NCI-H1105 treated with DMSO at 0.1 percent for 48 hours (cell line): ENCODE measurements at regions not wholly inside any gene's neighbourhood (a gene's known extent, or its start where the extent isn't known, plus 50 kb on each side); places are given as distances from the start of the nearest gene placed in this dataset.

Experiments
- DNase-seq: peaks from one replicate; lab custom pipeline; 2025; lab: John Stamatoyannopoulos, UW

GRCh38 chr5:4570047-4570995, 569.8 kb upstream of the ADAMTS16 start:
- DNase-seq, result no peak

- no peak for DNase-seq
Measured at GRCh38 chr5:4571248-4571948, 568.7 kb upstream of the ADAMTS16 start.

DNA sequence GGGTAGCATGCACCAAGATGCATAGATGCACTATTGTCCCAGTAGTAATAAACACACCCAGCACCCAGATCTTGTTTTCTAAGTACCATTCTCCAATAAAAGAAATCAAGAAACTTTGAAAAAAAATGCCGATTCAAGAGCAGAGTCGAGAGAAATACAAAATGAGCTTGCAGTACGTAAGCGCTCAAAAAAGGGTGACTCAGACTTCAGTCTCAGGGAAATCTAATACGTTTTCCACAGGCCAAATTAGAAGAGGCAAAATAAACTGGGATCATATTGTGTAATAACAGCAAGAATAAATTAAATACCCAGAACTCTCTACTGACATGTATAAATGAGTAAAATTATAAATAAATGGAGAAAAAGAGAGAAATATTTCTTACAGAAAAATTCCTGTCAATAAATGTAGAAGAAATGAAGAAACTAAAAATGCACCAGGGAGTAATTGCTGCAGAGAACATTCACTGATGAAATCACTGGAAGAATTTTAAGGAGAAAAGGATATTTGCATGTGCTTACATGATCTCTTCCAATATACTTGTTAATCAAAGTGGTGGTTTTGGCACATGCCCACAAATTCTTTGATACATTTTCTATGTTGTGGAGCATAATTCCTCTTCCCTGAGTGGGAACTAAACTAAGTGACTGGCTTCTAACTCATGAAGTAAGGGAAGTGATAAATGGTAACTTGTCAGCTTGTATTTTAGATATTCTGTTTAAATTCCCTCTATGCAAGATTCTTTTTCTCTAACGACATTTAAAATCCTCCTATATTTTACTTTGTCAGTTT, 567.6 kb upstream of the ADAMTS16 start:
- DNase-seq, result no peak

DNA sequence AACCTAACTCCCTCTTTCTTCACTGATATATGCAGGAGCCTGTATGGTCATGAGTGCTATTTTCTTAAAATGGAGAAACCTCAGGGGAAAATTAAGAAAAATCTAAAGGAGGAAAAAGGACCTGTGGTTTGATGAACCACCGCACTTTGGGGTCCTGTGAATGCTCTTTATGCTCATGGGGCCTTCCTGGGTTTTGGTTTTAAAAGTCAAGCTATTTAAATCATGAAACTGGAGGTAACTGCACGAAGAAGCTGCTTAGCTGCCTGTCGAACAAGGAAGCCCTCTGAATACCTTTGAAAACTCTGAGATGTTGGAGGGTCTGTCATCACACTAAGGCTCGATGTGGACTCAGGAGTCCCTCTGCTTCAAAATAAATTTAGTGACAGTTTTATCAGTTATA, 564.5 kb upstream of the ADAMTS16 start:
- no peak for DNase-seq

- DNase-seq, result no peak
Measured at GRCh38 chr5:4576161-4576748, 563.9 kb upstream of the ADAMTS16 start.

DNA sequence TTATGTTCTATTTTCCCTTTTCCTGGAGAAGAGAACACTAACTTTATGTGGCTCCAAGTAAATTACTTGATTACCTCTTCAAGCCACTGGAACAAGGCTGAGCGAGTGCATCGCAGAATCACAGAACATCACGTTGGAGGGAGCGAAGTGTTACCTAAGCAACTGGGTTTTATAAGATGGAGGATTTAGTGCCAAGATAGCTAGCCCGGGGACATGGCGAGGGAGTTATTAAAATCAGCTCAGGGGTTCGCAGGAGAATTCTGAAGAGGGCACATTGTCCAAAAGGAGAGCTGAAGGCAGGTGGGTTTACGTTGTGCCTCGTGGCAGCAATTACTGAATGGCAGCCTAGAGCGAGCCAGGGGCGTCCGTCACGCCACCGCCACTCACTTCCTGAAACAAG, 563.2 kb upstream of the ADAMTS16 start:
- DNase-seq, result peak; percentile 82

DNA sequence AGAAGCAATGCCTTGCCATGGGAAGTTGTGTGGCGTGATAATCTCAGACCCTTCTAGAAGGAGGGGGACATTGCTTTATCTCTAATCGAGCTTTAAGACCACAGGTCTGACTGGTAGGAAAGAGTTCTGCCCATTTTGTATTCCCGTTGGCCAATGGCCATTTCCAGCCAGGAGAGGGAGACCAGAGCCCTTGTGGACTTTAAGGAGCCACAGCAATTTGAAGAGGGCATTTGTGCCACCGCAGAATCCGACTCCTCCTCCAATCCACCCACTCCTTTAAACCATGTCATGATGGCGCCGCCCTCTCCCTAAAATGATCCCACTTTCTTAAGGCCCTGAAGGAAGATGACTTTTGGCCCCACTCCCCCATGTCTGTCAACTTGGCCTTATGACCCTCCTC, 560.5 kb upstream of the ADAMTS16 start:
- no peak for DNase-seq

GRCh38 chr5:4580772-4581171, 559.4 kb upstream of the ADAMTS16 start:
- DNase-seq, result no peak

DNA sequence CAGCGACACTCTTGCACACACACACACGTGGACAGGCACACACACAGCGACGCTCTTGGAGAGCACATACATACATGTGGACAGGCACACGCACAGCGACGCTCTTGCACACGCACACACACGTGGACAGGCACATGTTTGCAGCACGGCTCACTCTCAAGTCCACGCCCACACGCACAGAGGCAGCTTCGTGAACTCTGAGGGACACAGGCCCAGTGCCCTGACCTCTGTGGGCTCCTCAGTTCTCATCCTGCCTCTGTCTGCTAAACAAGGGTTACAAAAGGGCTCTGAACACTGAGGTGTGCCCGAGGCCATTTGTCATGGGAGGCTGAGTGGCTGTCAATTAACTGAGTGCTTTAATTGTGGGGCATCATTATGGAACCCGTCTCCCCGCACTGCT, 558.8 kb upstream of the ADAMTS16 start:
- DNase-seq, result no peak

DNA sequence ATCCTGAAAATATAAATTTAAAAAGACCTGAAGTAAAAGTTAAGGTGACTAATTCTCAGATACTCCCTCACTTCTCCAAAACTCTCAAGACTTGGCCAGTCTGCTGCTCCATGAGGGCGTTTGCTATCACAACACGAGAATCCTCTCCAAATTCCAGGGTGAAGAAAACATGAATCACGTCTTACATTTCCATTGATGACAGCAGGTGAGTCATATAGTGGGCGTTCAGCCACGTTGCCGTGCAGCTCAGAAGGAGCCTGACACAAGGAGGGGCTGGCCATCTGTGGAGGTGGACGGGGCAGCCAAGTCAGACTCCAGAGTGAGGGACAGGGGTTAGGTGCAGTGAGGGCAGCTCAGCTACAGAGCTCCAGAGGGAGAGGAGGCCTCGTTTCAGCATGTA, 555.1 kb upstream of the ADAMTS16 start:
- DNase-seq, result no peak

DNA sequence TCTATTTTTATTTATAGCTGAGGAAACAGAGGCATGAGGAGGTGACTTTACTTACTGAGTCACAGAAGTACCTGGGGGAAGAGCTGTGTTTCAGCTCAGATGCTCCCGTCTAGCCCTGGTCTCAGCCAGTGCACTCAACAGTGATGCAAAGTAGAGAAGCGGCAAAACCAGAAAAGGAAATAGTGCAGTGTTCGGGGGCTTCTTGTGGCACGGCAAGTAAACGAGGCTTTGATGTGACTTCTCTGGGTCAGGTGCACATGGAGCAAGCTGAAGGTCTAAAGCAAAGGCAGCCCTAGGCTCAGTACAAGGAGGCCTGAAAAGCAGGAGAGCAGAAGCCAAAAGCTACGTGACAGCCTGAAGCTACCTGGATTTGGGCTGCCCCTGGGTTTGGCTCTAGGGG, 526.7 kb upstream of the ADAMTS16 start:
- DNase-seq, result no peak

DNA sequence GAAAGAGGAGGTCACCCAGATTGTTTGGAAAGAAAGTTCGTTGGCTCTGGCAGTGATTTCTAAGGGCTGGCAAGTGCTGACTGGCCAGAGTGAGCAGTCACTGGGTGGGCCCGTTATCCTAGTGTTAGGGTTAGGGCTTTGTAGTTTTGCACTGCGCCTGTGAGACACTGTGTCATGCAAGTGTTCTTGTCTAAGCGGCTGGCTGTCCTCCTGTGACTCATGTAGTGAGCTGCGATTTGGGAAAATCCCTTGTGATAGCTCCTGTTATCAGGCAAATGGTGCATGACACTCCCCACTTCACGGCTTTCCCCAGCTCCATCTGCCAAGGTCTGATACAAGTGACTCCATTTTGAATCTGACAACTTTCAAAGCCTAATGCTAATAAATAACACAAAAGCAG, 526.0 kb upstream of the ADAMTS16 start:
- peak; percentile 15 for DNase-seq

GRCh38 chr5:4615369-4615768, 524.8 kb upstream of the ADAMTS16 start:
- DNase-seq, result peak; percentile 49

DNA sequence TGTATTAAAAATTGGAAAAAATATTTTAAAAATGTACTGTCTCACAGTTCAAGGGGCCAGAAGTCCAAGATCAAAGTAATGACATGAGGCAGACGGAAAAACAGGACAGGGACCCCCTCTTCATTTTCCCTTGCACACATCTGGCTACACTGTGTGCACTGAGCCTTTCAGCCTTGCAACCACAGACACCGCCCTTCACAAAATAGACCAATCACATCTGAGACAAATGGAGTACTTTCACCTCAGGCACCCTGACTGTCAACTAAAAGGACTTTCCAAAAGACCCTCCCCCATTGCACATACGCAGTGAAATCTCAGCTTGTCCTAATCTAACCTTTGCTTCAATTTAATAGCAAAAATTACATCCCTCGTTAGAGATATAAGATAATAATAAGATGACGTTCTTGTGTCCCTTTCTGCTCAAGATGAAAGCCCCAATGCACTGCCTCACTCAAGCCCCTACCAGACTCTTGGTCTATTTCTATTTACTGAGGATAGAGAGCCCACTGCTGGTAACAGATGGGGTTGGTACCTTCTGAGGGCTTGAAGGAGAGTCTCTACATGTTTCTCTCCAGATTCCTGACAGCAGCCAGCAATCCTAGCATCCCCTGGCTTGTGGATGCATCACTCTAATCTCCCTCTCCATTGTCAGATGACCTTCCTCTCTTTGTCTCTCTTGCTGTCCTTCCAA, 514.8 kb upstream of the ADAMTS16 start:
- DNase-seq, result no peak

- peak; percentile 28 for DNase-seq
Measured at GRCh38 chr5:4627131-4627530, 513.0 kb upstream of the ADAMTS16 start.

- no peak for DNase-seq
Measured at GRCh38 chr5:4627929-4628328, 512.2 kb upstream of the ADAMTS16 start.

GRCh38 chr5:4628645-4629385, 511.3 kb upstream of the ADAMTS16 start:
- no peak for DNase-seq

GRCh38 chr5:4630031-4630430, 510.1 kb upstream of the ADAMTS16 start:
- DNase-seq, result no peak

GRCh38 chr5:4634342-4634741, 505.8 kb upstream of the ADAMTS16 start:
- DNase-seq, result no peak

DNA sequence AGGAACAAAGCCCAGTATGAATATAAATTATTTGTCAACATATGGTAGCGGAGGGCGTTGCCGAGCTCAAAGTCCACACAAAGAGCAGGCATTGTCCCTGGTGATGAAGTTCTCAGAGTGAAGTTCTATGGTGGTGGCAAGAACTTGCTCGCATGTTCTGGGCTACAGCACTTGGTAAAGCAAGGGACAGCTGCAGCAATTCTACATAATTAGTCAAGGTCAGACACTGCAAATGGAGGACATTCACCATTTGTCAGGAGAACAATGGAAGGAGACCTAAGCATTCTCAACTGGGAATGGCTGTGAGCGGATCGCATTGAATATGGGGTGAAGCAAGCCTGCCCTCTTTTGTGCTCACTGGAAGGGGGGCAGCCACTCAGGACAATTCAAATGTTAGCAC, 503.8 kb upstream of the ADAMTS16 start:
- DNase-seq, result no peak

GRCh38 chr5:4639946-4640345, 500.2 kb upstream of the ADAMTS16 start:
- peak; percentile 27 for DNase-seq
